SK-N-SH (cell line): ENCODE measurements at regions not wholly inside any gene's neighbourhood (a gene's known extent, or its start where the extent isn't known, plus 50 kb on each side); places are given as distances from the start of the nearest gene placed in this dataset.

Experiments
- CTCF ChIA-PET: fragments of 300-600, 350-600 bp; formaldehyde crosslinking; extraction: SDS; loops from one replicate; lab custom pipeline; 2021; lab: Yijun Ruan, JAX
- POLR2A ChIA-PET: fragments of 350-600 bp; sonication (Branson Sonifier 250); formaldehyde crosslinking; extraction: SDS; loops from one replicate; lab custom pipeline; 2020; ENCODE audit warnings: antibody characterized with exemption, inconsistent platforms; lab: Yijun Ruan, JAX
- DNase-seq: peaks from one replicate; pipeline ENCODE4 v3.0.0; 2012
- H2AFZ ChIP-seq: fragments of 200-600 bp; sonication (generic); 2 replicates; pipeline ENCODE4 v1.8.1; 2016; ENCODE audit warnings: antibody characterized with exemption, mild to moderate bottlenecking, low read depth
- H3F3A ChIP-seq: fragments of 200-600 bp; sonication (generic); replicated peaks from 2 replicates; pipeline ENCODE3; 2016; ENCODE audit warnings: antibody characterized with exemption, mild to moderate bottlenecking; ENCODE audit not compliant: insufficient read depth
- H3K27ac ChIP-seq, 2 experiments: fragments of 200-500 bp in 1 of 2; fragments of 200-600 bp in 1 of 2; sonication (Bioruptor generic) in 1 of 2; sonication (generic), shearing (Covaris generic) in 1 of 2; 2 replicates each; pipeline versions ENCODE4 v1.5.1 to v1.6.1; 2014 to 2016; ENCODE audit warnings: low read depth in 2 of 2, inconsistent platforms in 1 of 2, low read length in 1 of 2, mild to moderate bottlenecking in 1 of 2, mixed read lengths in 1 of 2
- H3K27me3 ChIP-seq: fragments of 200-600 bp; sonication (generic), shearing (Covaris generic); 2 replicates; pipeline ENCODE4 v1.6.1; 2016; ENCODE audit warnings: mixed run types; ENCODE audit not compliant: insufficient read depth
- H3K36me3 ChIP-seq, 2 experiments: fragments of 200-500 bp in 1 of 2; fragments of 200-600 bp in 1 of 2; sonication (Bioruptor generic) in 1 of 2; sonication (generic) in 1 of 2; replicated peaks in 1 of 2; 2 replicates each; pipeline versions ENCODE3 to v1.5.1; 2014 to 2016; ENCODE audit warnings: low read length in 1 of 2, mild to moderate bottlenecking in 1 of 2; ENCODE audit not compliant: insufficient read depth in 2 of 2, control insufficient read depth in 1 of 2
- H3K4me1 ChIP-seq, 2 experiments: fragments of 200-500 bp in 1 of 2; fragments of 200-600 bp in 1 of 2; sonication (Bioruptor generic) in 1 of 2; sonication (generic), shearing (Covaris generic) in 1 of 2; 2 replicates each; pipeline versions ENCODE4 v1.5.1 to v1.6.1; 2014 to 2016; ENCODE audit warnings: low read depth in 1 of 2, low read length in 1 of 2, mixed run types in 1 of 2; ENCODE audit not compliant: insufficient read depth in 2 of 2, control insufficient read depth in 1 of 2
- H3K4me2 ChIP-seq: fragments of 200-600 bp; sonication (generic), shearing (Covaris generic); 2 replicates; pipeline ENCODE4 v1.6.1; 2017; ENCODE audit warnings: mixed run types
- H3K4me3 ChIP-seq, 2 experiments: fragments of 200-500 bp in 1 of 2; fragments of 200-600 bp in 1 of 2; sonication (Bioruptor generic) in 1 of 2; sonication (generic), shearing (Covaris generic) in 1 of 2; 2 replicates each; pipeline versions ENCODE4 v1.5.1 to v1.8.1; 2014 to 2016; ENCODE audit warnings: low read depth in 2 of 2, inconsistent platforms in 1 of 2, low read length in 1 of 2, mild to moderate bottlenecking in 1 of 2, mixed read lengths in 1 of 2, moderate library complexity in 1 of 2
- H3K79me2 ChIP-seq: fragments of 200-600 bp; sonication (generic); 2 replicates; pipeline ENCODE4 v1.8.1; 2017; ENCODE audit warnings: mild to moderate bottlenecking; ENCODE audit not compliant: insufficient read depth
- H3K9ac ChIP-seq: fragments of 200-600 bp; sonication (generic); 2 replicates; pipeline ENCODE4 v1.6.1; 2017; ENCODE audit warnings: mixed run types
- H3K9me2 ChIP-seq: fragments of 200-600 bp; sonication (generic); 2 replicates; pipeline ENCODE4 v1.6.1; 2017; ENCODE audit warnings: mixed run types
- H3K9me3 ChIP-seq: fragments of 200-600 bp; sonication (generic); 2 replicates; pipeline ENCODE4 v1.6.1; 2017; ENCODE audit warnings: mixed run types, mild to moderate bottlenecking, moderate library complexity
- H4K20me1 ChIP-seq: fragments of 200-600 bp; sonication (generic); 2 replicates; pipeline ENCODE4 v1.6.1; 2017; ENCODE audit warnings: mild to moderate bottlenecking, mixed run types; ENCODE audit not compliant: insufficient read depth
- CHD2 ChIP-seq: fragments of 150-350 bp; IDR thresholded peaks from 2 replicates; pipeline ENCODE4 v1.6.1; 2018; ENCODE audit warnings: low read length; ENCODE audit not compliant: partially characterized antibody
- CTCF ChIP-seq: fragments of 200-600 bp; sonication (generic); IDR thresholded peaks from 2 replicates; pipeline ENCODE4 v1.6.1; 2017; ENCODE audit warnings: antibody characterized with exemption, mild to moderate bottlenecking, moderate library complexity
- ELF1 ChIP-seq: IDR thresholded peaks from 2 replicates; pipeline ENCODE4 v1.4.0; 2012
- EP300 ChIP-seq, 2 experiments: IDR thresholded peaks; 2 replicates each; pipeline versions ENCODE4 v1.4.0 to v1.6.1; 2012; ENCODE audit warnings: borderline replicate concordance in 1 of 2, low read depth in 1 of 2, low read length in 1 of 2
- FOSL2 ChIP-seq: IDR thresholded peaks from 2 replicates; pipeline ENCODE4 v1.4.0; 2012; ENCODE audit warnings: low read depth, mild to moderate bottlenecking, moderate library complexity, borderline replicate concordance
- FOXM1 ChIP-seq: IDR thresholded peaks from 2 replicates; pipeline ENCODE4 v1.4.0; 2012; ENCODE audit warnings: low read depth, mild to moderate bottlenecking
- IRF3 ChIP-seq: fragments of 150-350 bp; IDR thresholded peaks from 2 replicates; pipeline ENCODE4 v1.6.1; 2016; ENCODE audit warnings: mild to moderate bottlenecking, low read depth, low read length
- MAX ChIP-seq: IDR thresholded peaks from 2 replicates; pipeline ENCODE4 v1.4.0; 2012; ENCODE audit warnings: low read depth
- MXI1 ChIP-seq: IDR thresholded peaks from 2 replicates; pipeline ENCODE4 v1.6.1; 2012; ENCODE audit warnings: mild to moderate bottlenecking, low read depth, low read length, improper control_type of control experiment
- NRF1 ChIP-seq: IDR thresholded peaks from 2 replicates; pipeline ENCODE4 v1.6.1; 2012; ENCODE audit warnings: low read depth, mild to moderate bottlenecking, low read length
- PBX3 ChIP-seq: IDR thresholded peaks from 2 replicates; pipeline ENCODE4; 2012
- POLR2AphosphoS5 ChIP-seq: IDR thresholded peaks from 2 replicates; pipeline ENCODE4 v1.6.1; 2012; ENCODE audit warnings: low read depth, low read length
- RCOR1 ChIP-seq: fragments of 150-350 bp; IDR thresholded peaks from 2 replicates; pipeline ENCODE4 v1.6.1; 2017; ENCODE audit warnings: antibody characterized with exemption, low read length
- USF1 ChIP-seq: IDR thresholded peaks from 2 replicates; pipeline ENCODE4 v1.4.0; 2012; ENCODE audit warnings: low read depth, borderline replicate concordance
- USF2 ChIP-seq: fragments of 150-350 bp; IDR thresholded peaks from 2 replicates; pipeline ENCODE4 v1.6.1; 2017; ENCODE audit warnings: antibody characterized with exemption, low read length, low read depth, borderline replicate concordance
- WGBS: methylation state at CpG from one replicate; pipeline ENCODE4 v1.1.6; 2017; ENCODE audit warnings: low lambda C conversion rate; 5-methylcytosine and 5-hydroxymethylcytosine counted together

- no peak overlapping the region for H3K9ac ChIP-seq
- WGBS, result 88% methylated on average over 1 of the region's 1 CpG
- H3K4me1 ChIP-seq, result peaks cover 0 to 5% of the 10 kb centered on the region in 2 experiments; a peak in 1 of 4 replicates
- H2AFZ ChIP-seq, result no peak overlapping the region
- no peaks in the 10 kb centered on the region for H3K79me2 ChIP-seq
- H3K4me2 ChIP-seq, result no peak overlapping the region
- no peaks in the 10 kb centered on the region for H3K36me3 ChIP-seq
- H3K27me3 ChIP-seq, result no peaks in the 10 kb centered on the region
- H3K4me3 ChIP-seq, result no peak overlapping the region
- no peak for TF ChIP-seq PBX3
- no peak for TF ChIP-seq MAX
- no peak for TF ChIP-seq ELF1
- TF ChIP-seq CTCF, result no peak
- no peak for TF ChIP-seq FOXM1
- TF ChIP-seq EP300 (IDR thresholded peaks at IDR 0.05; ENCODE audit: borderline replicate concordance in 1 of 2, low read depth in 1 of 2, low read length in 1 of 2), result no peak
- no peak for TF ChIP-seq CHD2
- no peak for TF ChIP-seq MXI1
- TF ChIP-seq POLR2AphosphoS5, result no peak
- TF ChIP-seq RCOR1, result no peak
- no peak for TF ChIP-seq FOSL2
- no peak for TF ChIP-seq NRF1
- TF ChIP-seq, all 33 proteins: peak for 0
- Histone ChIP-seq H3K27ac (no peak overlapping the region), H3K9me2 (no peaks in the 10 kb centered on the region), H3K9me3 (no peaks in the 10 kb centered on the region), H3F3A (peaks cover 11% of the 10 kb centered on the region), H4K20me1 (no peaks in the 10 kb centered on the region)
- POLR2A ChIA-PET, result no interaction called here
- no peak for DNase-seq
- CTCF ChIA-PET, result no interaction called here
These were observed 84.7 kb downstream of the FAM161A start for GRCh38 chr2:61769093-61769675.

- H3K4me1 ChIP-seq, result peaks cover 0 to 5% of the 10 kb centered on the region in 2 experiments; a peak in 2 of 4 replicates
- peak; percentile 93 for DNase-seq
- ChIA-PET POLR2A (interaction anchor here (0.5 to 1.5 kb wide), 11 partner anchors 9 to 1196 kb away, joined by 3 to 6 read pairs (median 3); partner anchors contain the start of genes FAM161A and XPO1), CTCF (interaction anchor here (0.9 to 1.3 kb wide), 2 partner anchors 18 to 67 kb away, joined by 3 to 6 read pairs; no protein-coding TSS in a partner anchor)
- peaks cover 39% of the 10 kb centered on the region for H3F3A ChIP-seq
- no peaks in the 10 kb centered on the region for H3K9me2 ChIP-seq
- no peaks in the 10 kb centered on the region for H3K27me3 ChIP-seq
- H2AFZ ChIP-seq, result peak overlapping the region; percentile 86
- H3K9me3 ChIP-seq, result no peaks in the 10 kb centered on the region; the same call in 1 of the 2 replicates
- peak overlapping the region; percentile 98 for H3K9ac ChIP-seq
- H3K4me3 ChIP-seq, result peak overlapping the region; percentile 66 to 75
- no peaks in the 10 kb centered on the region for H3K36me3 ChIP-seq
- H3K27ac ChIP-seq, result peak overlapping the region; percentile 96 to 100
- peaks cover 14% of the 10 kb centered on the region for H3K79me2 ChIP-seq
- no peaks in the 10 kb centered on the region for H4K20me1 ChIP-seq
- 3% methylated on average over 39 of the region's 70 CpGs for WGBS
- H3K4me2 ChIP-seq, result peak overlapping the region; percentile 91
- TF ChIP-seq NRF1 (peak; percentile 88), USF1 (peak; percentile 4; the same call in 1 of the 2 replicates), MAX (peak; percentile 98), USF2 (no peak), PBX3 (no peak), FOXM1 (no peak), MXI1 (peak; percentile 30), IRF3 (no peak), FOSL2 (no peak), RCOR1 (no peak), ELF1 (no peak; the same call in 1 of the 2 replicates)
These were observed 89.6 kb downstream of the FAM161A start for GRCh38 chr2:61764035-61764800.
